ENCODE measurements at regions not wholly inside any gene's neighbourhood (a gene's known extent, or its start where the extent isn't known, plus 50 kb on each side); places are given as distances from the start of the nearest gene placed in this dataset.

DNA sequence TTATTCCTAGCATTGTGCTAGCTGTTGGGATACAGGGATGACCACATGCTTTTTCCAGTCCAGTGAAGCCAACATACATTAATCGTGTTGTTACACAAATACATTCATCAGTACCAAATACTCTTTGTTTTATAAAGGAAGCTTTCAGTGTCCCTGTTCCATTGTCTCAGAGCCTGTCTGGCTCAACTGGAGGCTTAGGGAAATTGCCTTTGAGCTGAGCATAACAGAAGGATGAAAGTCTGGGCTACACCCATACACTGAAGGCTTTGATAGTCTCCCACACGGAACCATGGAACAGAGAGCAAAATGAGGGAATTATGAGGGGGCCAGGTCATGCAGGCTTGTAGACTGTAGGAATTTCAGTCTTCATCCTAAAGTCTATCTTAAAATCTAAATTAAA lies 126.4 kb upstream of the KCNQ5 start:
- no peaks in the 10 kb centered on the region for H3K36me3 ChIP-seq
- TF ChIP-seq Cebpa-rat (IDR thresholded peaks at IDR 0.05), result no peak
- H4K20me1 ChIP-seq, result no peaks in the 10 kb centered on the region
- no peaks in the 10 kb centered on the region for H3K9me3 ChIP-seq (replicated peaks in 1 of 11)
- H3K4me2 ChIP-seq, result no peak overlapping the region
- no peak overlapping the region for H3K4me3 ChIP-seq
- H3K4me1 ChIP-seq, result no peaks in the 10 kb centered on the region
- H3K27me3 ChIP-seq, result no peaks in the 10 kb centered on the region
- H3K27ac ChIP-seq, result no peak overlapping the region
- no peak overlapping the region for H3K9ac ChIP-seq

DNA sequence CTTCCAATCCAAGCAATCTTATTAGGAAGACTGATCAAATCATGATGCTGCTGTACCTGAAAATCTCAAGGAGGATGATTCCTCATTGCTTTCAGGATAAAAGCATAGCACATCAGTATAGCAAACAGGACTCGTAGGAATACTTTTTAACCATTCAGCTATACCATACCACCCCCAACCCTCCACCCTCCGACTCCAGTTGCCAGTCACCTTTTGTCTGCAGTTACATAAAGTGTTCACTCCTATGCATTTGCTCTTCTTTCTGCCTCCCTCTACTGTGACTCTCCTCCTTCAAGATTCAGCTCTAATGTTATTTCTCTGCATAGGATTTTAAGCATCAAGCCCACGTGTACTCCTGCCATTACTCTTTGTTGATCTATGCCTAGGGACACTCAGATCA lies 124.7 kb upstream of the KCNQ5 start:
- TF ChIP-seq Cebpa-rat (IDR thresholded peaks at IDR 0.05), result no peak
- Histone ChIP-seq H3K9me3 (replicated peaks in 1 of 11) (no peaks in the 10 kb centered on the region), H3K9ac (no peak overlapping the region), H3K4me2 (no peak overlapping the region), H3K27me3 (no peaks in the 10 kb centered on the region), H3K4me1 (no peaks in the 10 kb centered on the region), H4K20me1 (no peaks in the 10 kb centered on the region), H3K4me3 (no peak overlapping the region), H3K36me3 (no peaks in the 10 kb centered on the region), H3K27ac (no peak overlapping the region)

DNA sequence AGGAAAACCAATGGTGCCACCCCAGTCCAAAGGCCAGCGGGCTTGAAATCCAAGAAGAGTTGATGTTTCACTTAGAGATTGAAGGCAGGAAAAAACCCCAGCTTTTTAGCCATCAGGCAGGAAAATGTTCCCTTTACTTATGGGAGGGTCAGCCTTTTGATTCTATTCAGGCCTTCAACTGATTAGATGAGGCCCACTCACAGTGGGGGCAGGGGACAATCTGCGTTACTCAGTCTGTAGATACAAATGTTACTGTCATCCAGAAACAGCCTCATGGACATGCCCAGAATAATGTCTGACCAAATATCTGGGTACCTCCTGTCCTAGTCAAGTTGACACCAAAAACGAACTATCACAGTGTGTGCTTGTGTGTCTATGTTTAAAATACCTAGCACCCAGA lies 121.2 kb upstream of the KCNQ5 start:
- Histone ChIP-seq H4K20me1 (no peaks in the 10 kb centered on the region), H3K9ac (no peak overlapping the region), H3K4me3 (no peak overlapping the region), H3K4me2 (no peak overlapping the region), H3K9me3 (replicated peaks in 1 of 11) (0 out of 22 replicates have a peak, but pooled peaks cover 0 to 6% (median 0%) of the 10 kb centered on the region in 11 experiments), H3K27me3 (no peaks in the 10 kb centered on the region), H3K36me3 (no peaks in the 10 kb centered on the region), H3K27ac (no peak overlapping the region), H3K4me1 (no peaks in the 10 kb centered on the region)
- no peak for TF ChIP-seq Cebpa-rat (IDR thresholded peaks at IDR 0.05)

DNA sequence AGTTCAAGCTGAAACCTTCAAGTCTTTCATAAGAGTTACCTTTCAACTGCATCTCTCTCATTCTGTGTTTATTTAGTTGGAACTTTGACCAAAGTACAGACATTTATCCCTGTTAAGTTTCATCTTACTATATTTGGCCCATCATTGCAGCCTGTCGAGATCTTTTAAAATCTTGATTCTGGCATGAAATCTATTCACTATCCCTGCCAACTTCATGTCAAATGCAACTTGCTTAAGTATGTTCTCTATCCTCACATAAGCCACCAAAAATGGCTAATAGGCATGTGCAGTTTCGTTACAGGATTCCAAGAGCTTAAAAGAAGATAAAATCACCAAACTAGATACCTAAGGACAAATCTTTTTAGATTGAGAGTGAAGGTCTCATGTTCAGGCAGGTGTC lies 117.5 kb upstream of the KCNQ5 start:
- H3K4me2 ChIP-seq, result no peak overlapping the region
- no peak for TF ChIP-seq Cebpa-rat (IDR thresholded peaks at IDR 0.05)
- no peaks in the 10 kb centered on the region for H3K4me1 ChIP-seq
- H3K4me3 ChIP-seq, result no peak overlapping the region
- no peaks in the 10 kb centered on the region for H4K20me1 ChIP-seq
- 0 out of 22 replicates have a peak, but pooled peaks cover 0 to 6% (median 0%) of the 10 kb centered on the region in 11 experiments for H3K9me3 ChIP-seq (replicated peaks in 1 of 11)
- no peaks in the 10 kb centered on the region for H3K36me3 ChIP-seq
- no peak overlapping the region for H3K27ac ChIP-seq
- no peaks in the 10 kb centered on the region for H3K27me3 ChIP-seq
- no peak overlapping the region for H3K9ac ChIP-seq

DNA sequence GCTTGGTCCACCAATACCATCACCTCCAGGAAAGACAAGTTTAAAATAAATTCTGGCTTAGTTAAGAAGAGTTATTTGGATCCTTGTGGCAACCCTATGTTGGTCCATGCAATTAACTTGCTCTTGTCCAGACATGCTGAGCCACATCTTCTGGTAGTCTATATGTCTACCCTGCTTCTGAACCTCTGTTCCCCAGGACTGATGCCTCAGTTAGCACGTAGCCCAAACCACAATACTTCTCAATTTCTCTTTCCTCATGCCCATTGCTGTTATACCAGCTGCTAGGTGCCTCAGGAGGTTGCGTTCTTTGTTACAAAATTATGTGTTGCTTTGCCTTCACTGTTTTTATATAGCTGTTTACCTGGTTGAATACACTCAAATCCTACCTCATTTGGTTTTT lies 116.4 kb upstream of the KCNQ5 start:
- 0 out of 22 replicates have a peak, but pooled peaks cover 0 to 6% (median 0%) of the 10 kb centered on the region in 11 experiments for H3K9me3 ChIP-seq (replicated peaks in 1 of 11)
- H4K20me1 ChIP-seq, result no peaks in the 10 kb centered on the region
- no peak overlapping the region for H3K27ac ChIP-seq
- H3K4me2 ChIP-seq, result no peak overlapping the region
- H3K9ac ChIP-seq, result no peak overlapping the region
- no peak for TF ChIP-seq Cebpa-rat (IDR thresholded peaks at IDR 0.05)
- H3K36me3 ChIP-seq, result no peaks in the 10 kb centered on the region
- no peaks in the 10 kb centered on the region for H3K27me3 ChIP-seq
- H3K4me3 ChIP-seq, result no peak overlapping the region
- no peaks in the 10 kb centered on the region for H3K4me1 ChIP-seq

DNA sequence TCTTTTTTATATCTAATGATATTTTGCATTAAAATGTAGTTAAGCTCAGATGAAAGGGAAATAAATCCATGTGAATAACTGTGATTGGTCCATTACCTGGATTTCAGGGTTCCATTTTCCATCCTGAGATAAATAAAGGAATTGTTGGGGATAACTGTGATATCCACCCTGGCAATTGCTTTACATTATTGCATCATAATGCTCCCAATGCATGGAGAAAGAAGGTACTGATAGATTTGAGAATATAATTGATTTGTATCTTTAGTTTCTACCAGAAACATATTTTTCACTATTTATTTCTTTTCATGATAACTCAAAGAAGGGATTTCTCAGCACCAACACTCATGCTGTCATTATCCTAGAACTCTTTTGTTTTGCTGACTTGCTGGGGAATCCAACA lies 102.0 kb upstream of the KCNQ5 start:
- no peak overlapping the region for H3K9ac ChIP-seq
- TF ChIP-seq Cebpa-rat (IDR thresholded peaks at IDR 0.05), result no peak
- no peak overlapping the region for H3K4me3 ChIP-seq

DNA sequence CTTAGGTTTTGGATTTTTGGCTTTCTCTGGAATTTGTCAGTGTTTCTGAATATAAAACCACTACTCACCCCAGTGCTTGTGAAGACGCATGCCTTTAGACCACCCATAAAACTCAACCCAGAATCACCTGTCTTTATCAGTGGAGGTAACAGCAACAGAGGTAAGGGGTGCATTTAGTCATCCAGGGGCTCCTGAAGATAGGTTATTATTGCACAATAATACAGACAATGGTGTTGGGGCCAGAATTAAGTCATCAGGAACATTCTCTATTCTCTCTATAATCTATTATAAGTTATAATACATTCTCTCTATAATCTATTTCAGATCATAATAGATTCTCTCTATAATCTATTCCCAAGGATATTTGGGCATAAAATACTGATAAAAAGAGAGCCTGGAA lies 100.2 kb upstream of the KCNQ5 start:
- Histone ChIP-seq H3K27ac (no peak overlapping the region), H3K9me3 (replicated peaks in 1 of 11) (no peaks in the 10 kb centered on the region), H3K4me2 (no peak overlapping the region), H3K4me1 (peaks cover 0 to 21% (median 0%) of the 10 kb centered on the region in 10 experiments; a peak in 6 of 20 replicates), H3K4me3 (no peak overlapping the region), H3K36me3 (no peaks in the 10 kb centered on the region), H3K9ac (no peak overlapping the region), H3K27me3 (no peaks in the 10 kb centered on the region), H4K20me1 (no peaks in the 10 kb centered on the region)
- TF ChIP-seq Cebpa-rat (IDR thresholded peaks at IDR 0.05), result peak in 4 of 11 experiments; percentile 25 to 68 (median 41); a peak in 4 of 22 replicates

More for the DNA sequence above, 102.0 kb upstream of the KCNQ5 start:
- Histone ChIP-seq H3K36me3 (no peaks in the 10 kb centered on the region), H3K27ac (no peak overlapping the region), H3K27me3 (no peaks in the 10 kb centered on the region), H3K4me1 (peaks cover 0 to 13% (median 0%) of the 10 kb centered on the region in 10 experiments; a peak in 6 of 20 replicates), H3K4me2 (no peak overlapping the region), H3K9me3 (replicated peaks in 1 of 11) (no peaks in the 10 kb centered on the region), H4K20me1 (no peaks in the 10 kb centered on the region)

DNA sequence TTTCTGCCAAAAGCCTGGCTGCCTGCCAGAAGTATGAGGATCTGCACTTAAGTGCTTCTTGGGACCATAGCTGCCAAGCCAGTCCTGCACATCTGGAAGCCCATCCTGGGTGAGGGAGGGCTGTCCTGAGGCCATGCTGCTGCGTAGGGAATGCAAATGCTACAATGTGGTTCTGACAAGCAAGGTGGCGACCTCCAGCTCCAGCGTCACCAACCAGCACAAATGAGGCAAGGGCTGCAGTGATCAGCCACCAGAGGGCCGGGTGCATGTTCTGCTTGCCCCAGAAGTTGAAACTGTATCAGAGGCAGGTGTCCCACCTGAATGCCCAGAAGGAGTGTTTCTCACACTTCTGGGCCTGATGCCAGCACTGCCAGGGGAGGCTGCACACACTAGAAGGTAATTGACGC lies 99.1 kb upstream of the KCNQ5 start:
- Histone ChIP-seq H3K4me3 (no peak overlapping the region), H3K4me1 (peaks cover 0 to 21% (median 0%) of the 10 kb centered on the region in 10 experiments; a peak in 6 of 20 replicates), H3K27me3 (no peaks in the 10 kb centered on the region), H3K36me3 (no peaks in the 10 kb centered on the region), H3K9ac (no peak overlapping the region), H3K4me2 (no peak overlapping the region), H4K20me1 (no peaks in the 10 kb centered on the region), H3K9me3 (replicated peaks in 1 of 11) (no peaks in the 10 kb centered on the region), H3K27ac (no peak overlapping the region)
- no peak for TF ChIP-seq Cebpa-rat (IDR thresholded peaks at IDR 0.05)

DNA sequence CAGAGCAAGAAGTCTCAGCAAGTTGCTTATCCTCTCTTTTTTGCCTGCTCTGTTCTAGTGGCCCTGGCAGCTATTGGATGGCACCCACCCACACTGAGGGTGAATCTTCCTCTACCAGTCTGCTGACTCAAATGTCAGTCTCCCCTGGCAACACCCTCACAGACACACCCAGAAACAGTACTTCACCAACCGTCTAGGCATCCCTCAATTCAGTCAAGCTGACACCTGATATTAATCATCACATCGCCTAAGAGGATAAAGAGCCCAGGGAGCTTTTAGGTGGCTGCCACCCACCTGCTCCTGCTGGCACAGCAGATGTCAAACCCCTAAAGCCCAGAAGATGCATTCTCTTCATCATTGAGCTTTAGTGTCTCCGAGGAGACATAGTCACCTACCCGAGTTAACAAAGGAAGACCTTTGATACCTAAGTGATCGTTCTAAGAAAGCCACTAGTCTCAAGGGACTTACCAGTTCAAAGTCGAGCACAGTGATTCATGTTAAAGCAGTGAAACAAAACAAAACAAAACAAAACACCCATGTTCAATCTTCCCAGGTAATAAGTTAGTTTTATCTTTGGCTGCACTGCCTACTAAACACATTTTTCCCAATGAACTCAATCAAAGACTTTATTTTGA lies 97.7 kb upstream of the KCNQ5 start:
- H3K27me3 ChIP-seq, result no peaks in the 10 kb centered on the region
- no peak overlapping the region for H3K4me3 ChIP-seq
- peaks cover 0 to 21% (median 0%) of the 10 kb centered on the region in 10 experiments; a peak in 6 of 20 replicates for H3K4me1 ChIP-seq
- TF ChIP-seq Cebpa-rat (IDR thresholded peaks at IDR 0.05), result no peak
- H3K27ac ChIP-seq, result peak overlapping the region in 2 of 11 experiments; percentile 22 to 43; a peak in 2 of 22 replicates
- no peak overlapping the region for H3K9ac ChIP-seq
- H4K20me1 ChIP-seq, result no peaks in the 10 kb centered on the region
- no peaks in the 10 kb centered on the region for H3K9me3 ChIP-seq (replicated peaks in 1 of 11)
- peak overlapping the region in 4 of 11 experiments; percentile 4 to 46 (median 32); a peak in 7 of 22 replicates for H3K4me2 ChIP-seq
- no peaks in the 10 kb centered on the region for H3K36me3 ChIP-seq
